Fibroblast of lung (primary cell): ENCODE measurements at regions not wholly inside any gene's neighbourhood (a gene's known extent, or its start where the extent isn't known, plus 50 kb on each side); places are given as distances from the start of the nearest gene placed in this dataset.

Experiments used
- CTCF ChIP-seq, 2 donors: IDR thresholded peaks in 1 of 2; conservative IDR thresholded peaks in 1 of 2; 1 replicate in 1 of 2; 2 replicates in 1 of 2; pipeline ENCODE4 v1.5.1; 2011 to 2012; ENCODE audit warnings: low read length in 2 of 2, control low read depth in 1 of 2, inconsistent platforms in 1 of 2, low read depth in 1 of 2, mild to moderate bottlenecking in 1 of 2
- EZH2 ChIP-seq: IDR thresholded peaks from 2 replicates; pipeline ENCODE4 v1.5.1; 2012; ENCODE audit warnings: low read length, control low read depth, mild to moderate bottlenecking; ENCODE audit errors: missing control alignments

GRCh38 chr15:56802161-56802560, 68.9 kb upstream of the ZNF280D start:
- TF ChIP-seq CTCF (conservative IDR thresholded peaks at IDR 0.05 in 1 of 2, IDR thresholded peaks at IDR 0.05 in 1 of 2; ENCODE audit: low read depth in 1 of 2, low read length in 2 of 2) (no peak), EZH2 (no peak)
